Mesenteric fat pad (tissue), 1 donor: ENCODE measurements at regions not wholly inside any gene's neighbourhood (a gene's known extent, or its start where the extent isn't known, plus 50 kb on each side); places are given as distances from the start of the nearest gene placed in this dataset.

Experiments
- DNase-seq: peaks from one replicate; pipeline ENCODE4 v3.0.0-alpha.2; 2020; ENCODE audit warnings: low spot score
- donor health status: DM: yes; HTN: yes; CAD: no.

DNA sequence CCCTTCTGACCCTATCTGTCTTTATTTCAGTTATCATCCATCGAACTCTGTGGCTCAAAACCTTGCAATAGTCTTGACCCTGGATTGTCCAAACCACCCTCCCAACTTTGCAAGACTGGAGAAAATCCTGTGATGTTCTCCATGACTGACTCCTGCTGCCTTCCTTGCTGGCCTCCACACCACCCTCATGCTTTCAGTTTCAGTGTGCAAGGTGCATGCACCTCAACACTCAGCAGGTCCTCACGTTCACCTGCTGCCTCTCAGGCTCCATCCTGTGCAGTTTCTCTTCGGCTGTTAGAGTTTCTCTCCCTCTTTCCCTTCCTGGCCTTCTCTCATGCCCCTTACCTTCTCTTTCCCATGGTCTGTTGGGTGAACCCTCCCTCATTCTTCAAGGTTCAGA, 59.4 kb upstream of the ASIC2 start:
- no peak for DNase-seq

DNA sequence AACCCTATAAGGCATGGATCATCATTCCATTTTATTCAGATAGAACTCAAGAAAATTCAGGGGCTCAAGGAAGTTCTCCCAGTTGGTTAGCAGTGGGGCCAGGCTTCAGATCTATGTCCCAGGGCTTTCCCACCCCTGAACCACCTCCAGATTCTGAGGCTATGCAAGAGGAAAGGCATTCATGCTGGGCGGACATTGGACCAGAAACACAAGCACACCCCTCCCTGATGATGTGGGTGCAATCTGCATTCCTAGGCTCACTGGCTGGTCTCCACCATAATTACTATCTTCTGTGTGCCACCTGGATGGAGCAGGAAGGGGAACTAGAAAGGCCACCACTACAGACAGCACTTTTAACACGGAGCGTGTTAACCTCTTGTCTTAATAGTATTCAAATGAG, 63.2 kb upstream of the ASIC2 start:
- DNase-seq, result no peak

DNA sequence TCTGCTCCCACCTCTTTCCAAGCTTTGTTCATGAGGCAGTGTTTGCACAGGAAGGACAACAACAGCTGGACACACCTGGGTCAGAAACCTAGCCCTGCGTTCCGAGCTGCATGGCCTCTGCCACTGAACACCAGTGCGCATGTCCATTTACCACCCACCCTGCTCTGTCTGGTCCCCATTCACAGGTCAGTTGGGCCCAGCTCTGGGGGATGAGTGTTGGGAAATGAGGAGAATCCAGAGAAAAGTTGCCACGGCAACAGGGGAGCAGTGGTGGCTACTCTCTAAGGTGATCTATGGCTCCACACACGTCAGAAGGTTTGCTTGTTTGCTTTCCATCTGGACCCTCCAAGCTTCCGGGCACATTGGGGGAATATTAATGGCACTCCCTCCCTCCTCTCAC, 70.4 kb upstream of the ASIC2 start:
- DNase-seq, result no peak

DNA sequence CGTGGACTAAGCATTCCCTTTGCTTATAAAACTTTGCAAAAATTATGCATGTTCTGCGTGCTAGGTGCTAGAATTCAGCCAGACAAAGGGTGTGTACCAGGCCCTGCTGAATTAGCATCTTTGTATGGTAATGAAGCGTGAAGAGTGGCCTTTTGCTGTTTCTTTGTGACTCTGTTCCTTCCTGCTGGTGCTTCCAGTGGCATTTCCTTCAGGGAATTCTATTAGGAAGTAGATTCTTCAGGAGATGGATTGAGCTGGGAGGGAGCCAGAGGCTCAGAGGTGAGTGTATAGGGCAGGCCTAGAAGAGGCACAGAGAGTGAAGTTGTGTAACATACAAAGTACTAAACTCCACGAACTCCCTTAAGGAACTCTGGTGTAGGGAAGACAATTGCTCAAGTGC, 73.9 kb upstream of the ASIC2 start:
- no peak for DNase-seq

DNA sequence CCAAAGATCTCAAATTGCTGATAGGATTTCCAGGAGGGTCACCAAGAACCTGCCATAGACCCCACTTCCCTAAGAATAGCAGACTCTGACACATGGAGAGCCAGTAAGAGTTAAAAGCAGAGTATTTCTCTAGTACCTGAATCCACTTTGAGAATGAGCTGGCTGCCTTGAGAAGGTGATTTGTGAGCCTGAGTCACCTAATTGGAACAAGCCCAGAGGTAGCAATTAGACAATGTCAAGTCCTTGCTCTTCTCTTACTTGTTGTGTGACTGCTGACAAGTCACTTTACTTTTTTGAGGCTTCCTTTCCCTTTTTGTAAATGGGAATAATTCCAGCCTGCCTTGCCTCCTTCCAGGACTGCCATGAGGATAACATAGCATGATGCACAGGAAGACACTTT, 76.1 kb upstream of the ASIC2 start:
- no peak for DNase-seq

DNA sequence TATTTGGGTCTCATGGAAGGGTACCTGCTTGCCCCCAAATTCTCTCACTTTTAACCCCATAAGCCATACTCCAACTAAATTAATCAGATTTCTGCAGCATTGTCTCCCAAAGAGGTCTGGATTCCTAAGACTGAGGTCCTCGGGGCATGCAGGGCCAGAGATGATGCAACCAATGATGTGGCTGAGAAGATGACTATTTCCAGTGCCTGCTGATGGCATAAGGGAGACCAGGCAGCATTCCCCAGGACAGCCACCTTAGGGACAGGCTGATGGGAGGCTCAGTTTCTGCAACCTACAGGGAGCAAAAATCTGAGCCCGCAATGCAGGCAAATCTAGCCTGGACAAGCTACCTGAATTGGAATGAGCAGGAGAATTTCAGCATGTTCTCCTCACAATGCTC, 76.8 kb upstream of the ASIC2 start:
- no peak for DNase-seq

DNA sequence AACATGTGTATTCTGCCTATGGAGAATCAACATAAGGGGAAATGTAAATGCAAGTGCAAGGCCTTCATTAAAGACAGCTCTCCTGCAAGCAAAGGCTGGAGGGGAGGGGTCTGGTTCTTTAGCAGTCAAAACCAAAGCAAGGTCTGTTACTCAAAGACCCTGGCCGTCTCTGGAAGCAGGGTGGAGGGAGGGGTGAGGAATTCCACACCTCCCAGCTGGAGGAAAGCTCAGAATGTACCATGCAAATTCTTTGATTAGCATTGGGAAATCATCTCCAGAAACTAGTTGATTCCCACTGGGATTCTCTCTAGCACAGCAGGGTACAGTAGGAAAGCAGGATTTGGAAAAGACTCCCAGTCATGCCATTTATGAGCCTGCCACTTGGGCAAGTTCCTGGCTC, 77.3 kb upstream of the ASIC2 start:
- no peak for DNase-seq

DNA sequence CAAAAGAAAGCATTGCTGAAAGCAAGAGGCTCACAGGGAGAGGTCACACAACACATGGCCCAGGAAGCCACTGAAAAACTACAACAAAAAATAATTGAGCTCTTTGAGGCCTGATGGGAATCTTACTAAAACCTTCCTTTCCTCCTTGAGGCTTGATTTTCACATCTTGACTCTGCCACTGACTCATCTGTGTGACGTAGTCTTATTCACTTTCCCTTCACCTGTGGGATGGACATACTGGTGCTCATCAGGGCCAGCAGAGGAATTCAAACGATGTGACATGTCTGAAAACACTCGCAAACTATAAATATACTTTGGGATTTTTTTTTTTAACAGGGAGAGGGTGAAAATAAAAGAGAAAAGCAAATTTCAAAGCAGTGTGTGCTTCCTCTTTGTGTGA, 78.3 kb upstream of the ASIC2 start:
- DNase-seq, result no peak

DNA sequence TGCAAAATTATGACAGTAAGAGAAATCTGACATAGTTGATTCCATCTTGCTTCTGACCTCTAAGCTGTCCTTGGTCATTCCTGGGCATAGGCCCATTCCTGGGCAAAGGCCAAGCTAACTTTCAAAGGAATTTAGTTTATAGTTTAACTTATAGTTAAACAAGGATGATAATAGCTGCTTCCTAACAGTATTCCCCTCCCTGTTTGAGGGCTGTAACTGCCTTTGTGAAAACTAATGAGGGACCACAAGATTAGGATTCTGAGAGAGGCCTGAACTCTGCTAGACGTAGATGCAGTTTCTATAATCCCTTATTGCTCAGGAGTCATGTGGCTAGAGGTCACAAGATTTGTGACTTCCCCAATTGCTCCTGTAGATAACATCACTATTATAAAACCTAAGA, 80.2 kb upstream of the ASIC2 start:
- DNase-seq, result no peak

DNA sequence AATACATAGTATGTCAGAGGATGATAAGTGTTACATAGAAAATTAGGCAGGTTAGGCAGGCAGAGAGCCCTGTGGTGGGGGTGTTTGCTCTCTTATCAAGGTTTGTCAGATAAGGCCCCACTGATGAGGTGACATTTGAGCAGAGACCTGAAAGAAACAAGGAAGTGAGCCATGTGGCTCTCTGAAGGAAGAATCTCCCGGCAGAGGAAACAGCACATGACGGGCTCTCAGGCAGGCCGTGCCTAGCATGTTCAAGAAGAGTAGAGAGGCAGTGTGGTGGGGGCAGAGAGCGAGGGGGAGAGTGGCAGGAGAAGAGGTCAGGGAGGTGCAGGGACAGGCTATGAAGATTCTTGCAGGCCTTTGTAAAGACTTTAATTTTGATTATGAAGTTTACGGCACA, 82.0 kb upstream of the ASIC2 start:
- no peak for DNase-seq

DNA sequence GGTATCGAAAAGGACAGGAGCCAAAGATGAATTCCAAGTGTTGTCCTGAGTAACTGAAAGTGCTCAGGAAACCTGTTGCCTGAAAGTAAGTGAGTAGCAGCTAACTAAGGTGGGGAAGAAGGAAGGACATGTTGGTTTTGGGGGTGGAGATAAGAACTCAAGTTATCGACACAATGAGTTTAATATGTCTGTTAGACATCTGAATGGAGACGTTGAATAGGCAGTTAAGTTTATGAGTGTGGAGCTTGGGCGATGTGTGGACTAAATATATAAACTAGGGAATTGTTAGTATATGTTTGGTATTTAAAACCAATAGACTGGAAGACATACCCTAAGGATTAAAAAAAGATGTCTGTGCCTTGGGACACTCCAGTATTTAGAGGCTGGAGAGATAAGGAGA, 82.7 kb upstream of the ASIC2 start:
- no peak for DNase-seq

DNA sequence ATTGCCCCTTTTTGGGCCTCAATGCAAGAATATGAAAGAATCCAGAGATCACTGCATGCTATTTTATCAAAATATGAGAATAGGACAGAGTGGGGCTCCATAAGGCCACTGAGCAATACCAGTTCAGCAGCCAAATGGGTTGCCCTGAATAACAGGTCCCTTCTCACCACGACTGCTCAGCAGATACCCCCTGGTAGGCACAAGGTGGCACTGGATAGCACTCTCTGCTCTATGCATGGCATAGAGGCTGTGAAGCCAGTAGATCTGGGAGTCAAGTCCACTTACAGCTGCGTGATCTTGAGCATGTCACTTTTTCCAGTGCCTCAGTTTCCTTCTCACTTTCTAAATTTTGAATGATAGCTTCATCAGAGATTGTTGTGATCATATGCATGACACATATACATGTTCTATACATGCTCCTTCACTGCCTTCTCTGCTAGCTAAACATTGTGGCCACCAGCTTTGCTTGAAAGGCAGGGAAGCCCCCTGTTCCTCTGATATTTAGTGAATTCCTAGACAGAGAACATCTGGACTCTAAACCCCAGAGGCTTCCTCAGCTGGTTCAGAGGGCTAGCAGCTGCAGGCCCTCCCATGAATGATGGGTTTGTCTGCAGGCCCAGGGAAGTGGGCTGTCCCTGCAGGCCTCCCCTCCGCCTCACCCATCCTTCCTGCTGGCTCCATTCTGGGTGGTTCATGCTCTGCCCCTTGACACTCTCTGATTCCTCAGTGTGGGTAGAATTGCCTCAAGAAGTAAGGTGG, 84.9 kb upstream of the ASIC2 start:
- no peak for DNase-seq

DNA sequence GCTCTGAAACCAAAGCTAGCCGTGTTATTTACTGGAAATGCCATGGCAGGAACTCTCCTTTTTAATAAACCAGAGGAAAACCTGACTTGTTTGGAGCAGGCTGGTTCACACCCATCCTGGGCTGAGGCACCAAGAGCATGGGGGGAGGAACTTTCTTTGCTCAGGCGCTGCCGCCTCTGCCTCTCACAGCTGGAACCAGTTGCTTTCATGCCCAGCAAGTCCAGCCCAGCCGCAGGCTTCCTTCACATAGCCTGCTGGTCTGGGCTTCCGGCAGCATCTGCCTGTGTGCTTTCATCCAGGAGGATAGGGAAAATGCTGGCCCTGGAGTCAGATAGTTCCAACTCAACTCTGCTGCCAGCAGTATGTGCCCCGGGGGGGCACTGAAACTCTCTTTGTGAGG, 88.1 kb upstream of the ASIC2 start:
- DNase-seq, result no peak

DNA sequence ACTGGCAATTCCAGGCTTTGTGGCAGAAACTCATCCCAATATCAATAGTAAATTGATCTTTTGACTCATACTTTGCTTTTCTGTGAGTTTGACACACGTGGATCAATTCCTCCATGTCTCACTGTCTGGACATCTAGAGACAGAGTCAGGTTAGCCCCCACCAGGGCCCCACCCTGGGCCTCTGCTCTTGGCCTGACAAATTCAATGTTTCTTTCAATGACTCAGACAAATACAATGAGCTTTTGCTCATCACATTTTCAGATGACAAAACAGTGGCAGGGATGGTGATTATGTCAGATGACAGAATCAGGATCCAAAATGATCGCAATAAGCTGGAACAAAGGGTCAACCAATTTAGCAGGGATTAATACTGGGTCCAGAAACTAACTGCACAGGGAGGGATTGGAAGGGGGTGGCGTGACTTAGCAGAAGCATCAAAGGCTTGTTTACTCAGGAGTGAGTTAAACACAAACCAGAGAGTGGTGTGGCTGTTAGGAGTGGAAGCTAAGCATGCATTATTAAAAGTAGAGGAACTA, 90.5 kb upstream of the ASIC2 start:
- no peak for DNase-seq

DNA sequence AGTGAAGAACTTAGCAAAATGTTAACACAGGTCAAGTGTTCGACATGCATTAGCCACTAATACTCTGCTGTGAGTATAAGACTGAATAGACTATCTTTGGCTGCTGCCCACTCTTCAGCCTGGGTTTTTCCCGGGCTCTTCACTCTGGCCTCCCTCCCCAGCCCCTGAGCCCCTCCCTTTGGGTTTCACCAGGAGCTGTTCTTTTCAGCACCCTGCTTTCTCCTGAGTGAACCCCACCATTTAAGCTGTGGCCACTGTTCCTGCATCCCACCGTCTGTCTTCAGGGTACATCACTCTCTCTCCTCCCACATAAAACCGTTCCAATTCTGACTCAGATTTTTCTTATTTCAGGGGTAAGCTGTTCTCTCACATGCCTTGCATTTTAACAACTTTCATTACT, 92.0 kb upstream of the ASIC2 start:
- DNase-seq, result no peak

DNA sequence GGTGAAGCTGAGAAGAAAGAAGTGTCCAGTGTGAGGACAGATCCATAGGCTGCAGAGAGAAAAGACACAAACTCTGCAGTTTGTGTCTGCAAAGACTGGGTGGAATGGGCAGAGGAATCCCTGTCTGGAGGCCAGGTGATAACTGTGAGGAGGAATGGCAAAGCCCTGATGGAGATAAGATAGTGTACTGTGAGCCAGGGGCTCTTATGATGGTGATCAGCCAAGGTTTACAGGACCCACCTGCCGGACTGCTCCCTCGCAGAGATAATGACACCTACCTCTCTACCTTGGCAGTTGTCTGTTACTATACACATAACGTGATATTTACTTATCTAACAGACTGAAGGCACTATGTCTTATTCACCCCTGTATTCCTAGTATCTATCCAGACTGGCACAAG, 92.6 kb upstream of the ASIC2 start:
- no peak for DNase-seq

DNA sequence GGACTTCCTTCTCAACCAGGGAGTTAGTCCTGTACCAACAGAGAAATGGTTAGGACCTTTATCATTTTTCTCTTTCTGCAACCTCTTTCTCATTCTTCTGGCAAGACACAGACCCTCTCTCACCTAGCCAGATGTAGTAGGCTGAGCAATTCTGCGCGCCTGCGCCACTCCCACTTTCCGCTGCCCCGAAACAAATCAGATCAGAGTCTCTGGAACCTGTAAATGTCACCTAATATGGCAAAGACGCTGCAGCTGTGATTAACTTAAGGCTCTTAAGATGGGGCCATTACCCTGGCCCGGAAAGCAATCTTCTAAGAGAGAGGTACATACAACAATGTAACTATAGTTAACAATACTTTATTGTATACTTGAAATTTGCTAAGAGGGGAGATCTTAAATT, 94.3 kb upstream of the ASIC2 start:
- no peak for DNase-seq

DNA sequence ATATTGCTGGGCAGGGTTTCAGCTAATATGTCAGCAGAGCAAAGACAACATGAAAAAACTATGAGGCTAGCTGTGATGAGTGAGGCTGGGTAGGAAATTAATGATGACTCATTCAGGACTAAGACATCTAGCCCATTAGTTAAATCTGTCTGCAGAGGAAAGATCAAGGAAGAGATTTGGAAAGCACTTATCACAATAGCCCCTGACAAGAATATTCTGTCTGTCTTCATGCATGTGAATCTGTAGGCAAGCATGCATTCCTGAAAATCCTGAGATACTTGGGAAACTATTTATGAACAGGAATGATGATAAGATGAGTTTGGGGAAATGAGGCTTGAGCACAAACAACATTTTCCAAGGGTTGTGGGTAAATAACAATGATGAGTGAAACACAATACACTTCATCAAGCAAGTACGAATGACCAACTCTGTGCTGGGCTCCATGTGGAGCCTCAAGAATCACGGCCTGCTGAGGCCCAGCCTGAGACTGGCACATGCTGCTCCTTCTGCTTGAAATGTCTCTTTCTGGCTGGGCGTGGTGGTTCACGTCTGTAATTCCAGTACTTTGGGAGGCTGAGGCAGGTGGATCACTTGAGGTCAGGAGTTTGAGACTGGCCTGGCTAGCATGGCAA, 96.5 kb upstream of the ASIC2 start:
- DNase-seq, result no peak

DNA sequence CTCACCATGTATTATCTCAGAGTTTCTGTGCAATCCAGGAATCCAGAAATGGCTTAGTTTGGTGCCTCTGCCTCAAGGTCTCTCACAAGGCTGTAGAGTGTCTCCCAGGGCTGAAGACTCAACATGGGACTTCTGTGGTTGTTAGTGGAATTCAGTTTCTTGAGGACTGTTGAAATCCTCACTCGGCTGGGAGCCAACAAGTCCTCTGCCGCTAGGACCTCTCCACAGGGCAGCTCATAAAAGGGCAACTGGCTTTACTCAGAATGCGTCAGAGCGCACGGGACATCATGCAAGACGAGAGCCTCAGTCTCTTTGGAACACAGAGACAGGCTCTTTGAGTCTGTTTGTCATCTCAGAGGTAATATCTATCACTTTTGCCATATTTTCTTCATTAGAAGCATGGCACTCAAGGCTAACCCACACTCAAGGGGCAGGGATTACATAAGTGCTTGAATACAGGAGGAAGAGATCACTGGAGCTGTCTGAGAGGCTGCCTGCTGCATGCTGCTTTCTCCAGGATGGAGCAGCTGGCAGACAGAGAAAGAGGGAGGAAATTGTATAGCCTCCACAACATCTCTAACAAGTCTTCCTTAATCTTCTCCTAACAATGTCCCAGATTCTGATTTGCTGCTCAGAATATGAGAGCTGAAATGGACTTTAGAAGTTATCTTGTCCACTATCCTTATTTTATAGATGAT, 97.5 kb upstream of the ASIC2 start:
- DNase-seq, result no peak

DNA sequence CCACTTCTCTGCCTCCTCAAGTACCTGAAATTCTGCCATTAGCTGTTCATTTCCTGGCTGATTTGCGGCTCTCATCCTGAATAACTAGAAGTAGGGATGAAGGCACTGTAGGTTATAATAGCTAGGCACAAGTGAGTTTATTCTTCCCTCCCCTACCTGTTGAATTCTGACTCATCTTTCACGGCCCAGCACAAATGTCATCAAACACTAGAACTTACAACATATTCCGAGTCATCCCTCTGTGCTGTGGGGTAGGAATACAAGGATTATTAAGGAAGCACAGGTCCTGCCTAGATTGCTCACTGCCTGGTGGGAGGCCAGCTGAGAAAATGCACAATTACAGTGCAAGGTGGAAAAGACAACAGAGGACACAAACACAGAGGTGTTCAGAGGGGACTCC, 103.7 kb upstream of the ASIC2 start:
- DNase-seq, result no peak

DNA sequence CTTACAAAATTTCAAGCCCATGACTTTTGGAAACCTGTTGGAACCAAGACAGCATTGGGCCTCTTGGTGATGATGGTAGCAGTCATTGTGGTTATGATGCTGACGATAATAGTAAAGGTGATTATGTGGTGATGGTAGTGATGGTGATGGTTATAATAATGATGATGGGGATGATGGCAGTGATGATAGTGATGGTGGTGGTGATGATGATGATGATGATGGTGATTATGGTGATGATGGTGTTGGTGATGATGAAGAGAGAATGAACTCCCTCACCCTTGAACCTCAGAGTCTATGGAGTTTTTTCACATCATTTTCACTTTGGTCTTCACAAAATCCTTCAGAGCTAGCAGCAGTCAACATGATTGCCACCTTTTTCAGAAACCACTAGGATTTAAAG, 105.3 kb upstream of the ASIC2 start:
- no peak for DNase-seq

DNA sequence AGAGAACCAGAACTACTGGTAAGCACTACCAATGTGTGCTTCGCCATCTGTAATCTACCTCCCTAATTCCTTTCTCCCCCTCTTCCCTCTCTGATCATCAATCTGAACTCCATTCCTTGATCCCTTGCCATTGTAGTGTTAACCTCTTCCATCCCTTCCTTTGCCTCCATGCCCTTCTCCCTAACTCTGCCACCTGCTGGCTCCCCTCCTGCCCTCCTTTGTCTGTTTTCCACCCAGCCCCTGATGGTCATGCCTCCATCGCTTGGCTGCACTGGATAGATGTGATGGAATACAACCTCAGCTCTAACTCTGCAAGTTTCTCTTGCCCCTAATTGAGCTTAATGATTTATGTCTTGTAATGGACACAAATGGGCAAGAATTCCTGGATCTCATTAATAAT, 108.2 kb upstream of the ASIC2 start:
- no peak for DNase-seq

DNA sequence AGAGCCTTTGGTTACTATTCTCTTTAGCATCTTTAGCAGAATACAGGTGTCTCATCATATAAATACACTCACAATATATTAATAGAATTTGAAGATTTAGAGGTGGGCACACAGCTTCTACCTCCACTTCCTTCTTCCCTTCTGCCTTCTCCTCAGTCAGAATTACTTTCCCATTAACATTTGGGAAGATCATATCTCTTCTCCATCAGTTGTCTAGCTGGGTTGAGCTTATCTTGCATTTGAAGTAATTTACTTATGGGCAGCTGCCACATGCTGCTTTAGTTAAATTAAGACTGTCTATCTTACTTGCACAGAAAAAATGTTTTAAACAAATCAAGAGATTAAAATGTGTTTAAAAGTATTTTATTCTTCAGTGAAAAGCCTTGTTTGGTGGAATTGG, 110.1 kb upstream of the ASIC2 start:
- no peak for DNase-seq
